ENCODE measurements at regions not wholly inside any gene's neighbourhood (a gene's known extent, or its start where the extent isn't known, plus 50 kb on each side); places are given as distances from the start of the nearest gene placed in this dataset.

GRCh38 chr7:85614684-85615083, 427.8 kb upstream of the SEMA3D start:
- DNase-seq (no peak), ATAC-seq (no peak)
- Histone ChIP-seq H3K36me3 (no peaks in the 10 kb centered on the region), H3K27me3 (no peaks in the 10 kb centered on the region), H3K9me3 (peaks cover 0 to 12% (median 0%) of the 10 kb centered on the region in 11 donors), H3K27ac (no peak overlapping the region), H3K4me1 (peaks cover 0 to under 1% (median 0%) of the 10 kb centered on the region in 9 donors), H3K4me3 (no peak overlapping the region)
- TF ChIP-seq CTCF (IDR thresholded peaks at IDR 0.05) = no peak
- WGBS, 2 donors = 93 to 97% methylated on average over 5 of the region's 5 CpGs
- intact Hi-C loops (cut with DNase I) = no loop called here

GRCh38 chr7:85612514-85612913, 425.7 kb upstream of the SEMA3D start:
- Histone ChIP-seq H3K27me3 (no peaks in the 10 kb centered on the region), H3K36me3 (no peaks in the 10 kb centered on the region), H3K4me1 (no peaks in the 10 kb centered on the region), H3K27ac (no peak overlapping the region), H3K9me3 (peaks cover 0 to 12% (median 0%) of the 10 kb centered on the region in 11 donors), H3K4me3 (no peak overlapping the region)
- intact Hi-C loops (cut with DNase I) = no loop called here
- DNase-seq (no peak), ATAC-seq (no peak)
- TF ChIP-seq CTCF (IDR thresholded peaks at IDR 0.05) = no peak

GRCh38 chr7:85608804-85609203, 421.9 kb upstream of the SEMA3D start:
- no peak for TF ChIP-seq CTCF (IDR thresholded peaks at IDR 0.05)
- Histone ChIP-seq H3K27ac (no peak overlapping the region), H3K4me3 (no peak overlapping the region), H3K4me1 (no peaks in the 10 kb centered on the region), H3K27me3 (no peaks in the 10 kb centered on the region), H3K36me3 (no peaks in the 10 kb centered on the region), H3K9me3 (peaks cover 0 to 4% (median 0%) of the 10 kb centered on the region in 11 donors)
- intact Hi-C loops (cut with DNase I) = no loop called here
- ATAC-seq (no peak), DNase-seq (no peak)

- Histone ChIP-seq H3K9me3 (peaks cover 0 to 4% (median 0%) of the 10 kb centered on the region in 11 donors), H3K27ac (no peak overlapping the region), H3K36me3 (no peaks in the 10 kb centered on the region), H3K27me3 (no peaks in the 10 kb centered on the region), H3K4me3 (no peak overlapping the region), H3K4me1 (no peaks in the 10 kb centered on the region)
- WGBS, 2 donors = 71 to 78% methylated on average over 2 of the region's 2 CpGs
- no peak for TF ChIP-seq CTCF (IDR thresholded peaks at IDR 0.05)
- DNase-seq = no peak
- ATAC-seq = no peak
- intact Hi-C loops (cut with DNase I) = no loop called here
Measured at GRCh38 chr7:85602196-85602595, 415.3 kb upstream of the SEMA3D start.

- no peak for TF ChIP-seq CTCF (IDR thresholded peaks at IDR 0.05)
Measured at GRCh38 chr7:85600395-85600794, 413.5 kb upstream of the SEMA3D start.

More at GRCh38 chr7:85600395-85600794, 413.5 kb upstream of the SEMA3D start:
- ATAC-seq (no peak), DNase-seq (no peak)
- Histone ChIP-seq H3K4me3 (no peak overlapping the region), H3K27ac (no peak overlapping the region), H3K36me3 (no peaks in the 10 kb centered on the region), H3K4me1 (no peaks in the 10 kb centered on the region), H3K9me3 (peaks cover 0 to 4% (median 0%) of the 10 kb centered on the region in 11 donors), H3K27me3 (no peaks in the 10 kb centered on the region)
- intact Hi-C loops (cut with DNase I) = no loop called here
- 28 to 37% methylated on average over 3 of the region's 3 CpGs for WGBS, 2 donors
